ENCODE measurements at regions not wholly inside any gene's neighbourhood (a gene's known extent, or its start where the extent isn't known, plus 50 kb on each side); places are given as distances from the start of the nearest gene placed in this dataset.

DNA sequence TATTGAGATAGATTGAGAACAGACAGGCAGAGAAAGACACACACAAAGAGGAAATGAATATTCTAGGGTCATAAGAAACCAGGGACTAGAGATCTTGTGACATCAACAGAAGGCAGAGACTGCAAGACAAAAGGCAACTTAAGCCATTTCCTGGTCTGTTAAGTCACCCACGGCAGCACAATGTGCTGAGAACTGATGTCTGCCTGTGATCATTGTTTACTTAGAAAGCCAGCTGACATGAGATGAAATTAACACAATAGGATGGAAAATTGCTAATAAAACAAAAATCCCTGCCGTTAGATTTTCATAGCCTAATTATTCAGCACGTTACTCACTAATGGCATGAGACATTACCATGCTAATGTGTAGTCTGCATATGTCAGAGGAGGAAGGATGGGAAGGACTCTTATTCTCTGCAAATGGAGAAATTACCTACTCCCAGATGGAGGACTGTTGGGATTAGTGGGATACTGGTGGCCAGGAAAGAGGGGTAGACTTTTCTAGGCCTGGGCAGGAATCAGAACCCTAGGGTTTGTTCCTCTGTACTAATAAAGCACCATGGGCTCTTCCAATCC, 191.3 kb upstream of the PODXL start:
- TF ChIP-seq CEBPG (CRISPR knock-in tag; IDR thresholded peaks at IDR 0.05): no peak
- no peak for TF ChIP-seq CEBPG (tag; conservative IDR thresholded peaks at IDR 0.05 in 1 of 2, IDR thresholded peaks at IDR 0.05 in 1 of 2)
- TF ChIP-seq ZBTB1 (CRISPR knock-in tag; IDR thresholded peaks at IDR 0.05; ENCODE audit: borderline replicate concordance, low read depth): no peak
- TF ChIP-seq PYGO2 (tag; IDR thresholded peaks at IDR 0.05): no peak
- TF ChIP-seq, protein P1, sequence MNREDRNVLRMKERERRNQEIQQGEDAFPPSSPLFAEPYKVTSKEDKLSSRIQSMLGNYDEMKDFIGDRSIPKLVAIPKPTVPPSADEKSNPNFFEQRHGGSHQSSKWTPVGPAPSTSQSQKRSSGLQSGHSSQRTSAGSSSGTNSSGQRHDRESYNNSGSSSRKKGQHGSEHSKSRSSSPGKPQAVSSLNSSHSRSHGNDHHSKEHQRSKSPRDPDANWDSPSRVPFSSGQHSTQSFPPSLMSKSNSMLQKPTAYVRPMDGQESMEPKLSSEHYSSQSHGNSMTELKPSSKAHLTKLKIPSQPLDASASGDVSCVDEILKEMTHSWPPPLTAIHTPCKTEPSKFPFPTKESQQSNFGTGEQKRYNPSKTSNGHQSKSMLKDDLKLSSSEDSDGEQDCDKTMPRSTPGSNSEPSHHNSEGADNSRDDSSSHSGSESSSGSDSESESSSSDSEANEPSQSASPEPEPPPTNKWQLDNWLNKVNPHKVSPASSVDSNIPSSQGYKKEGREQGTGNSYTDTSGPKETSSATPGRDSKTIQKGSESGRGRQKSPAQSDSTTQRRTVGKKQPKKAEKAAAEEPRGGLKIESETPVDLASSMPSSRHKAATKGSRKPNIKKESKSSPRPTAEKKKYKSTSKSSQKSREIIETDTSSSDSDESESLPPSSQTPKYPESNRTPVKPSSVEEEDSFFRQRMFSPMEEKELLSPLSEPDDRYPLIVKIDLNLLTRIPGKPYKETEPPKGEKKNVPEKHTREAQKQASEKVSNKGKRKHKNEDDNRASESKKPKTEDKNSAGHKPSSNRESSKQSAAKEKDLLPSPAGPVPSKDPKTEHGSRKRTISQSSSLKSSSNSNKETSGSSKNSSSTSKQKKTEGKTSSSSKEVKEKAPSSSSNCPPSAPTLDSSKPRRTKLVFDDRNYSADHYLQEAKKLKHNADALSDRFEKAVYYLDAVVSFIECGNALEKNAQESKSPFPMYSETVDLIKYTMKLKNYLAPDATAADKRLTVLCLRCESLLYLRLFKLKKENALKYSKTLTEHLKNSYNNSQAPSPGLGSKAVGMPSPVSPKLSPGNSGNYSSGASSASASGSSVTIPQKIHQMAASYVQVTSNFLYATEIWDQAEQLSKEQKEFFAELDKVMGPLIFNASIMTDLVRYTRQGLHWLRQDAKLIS (CRISPR knock-in tag; IDR thresholded peaks at IDR 0.05): no peak
- no peak for TF ChIP-seq CHD1 (IDR thresholded peaks at IDR 0.05; ENCODE audit: low read length)
- TF ChIP-seq EHMT2 (IDR thresholded peaks at IDR 0.05): no peak
- TF ChIP-seq, protein P2, sequence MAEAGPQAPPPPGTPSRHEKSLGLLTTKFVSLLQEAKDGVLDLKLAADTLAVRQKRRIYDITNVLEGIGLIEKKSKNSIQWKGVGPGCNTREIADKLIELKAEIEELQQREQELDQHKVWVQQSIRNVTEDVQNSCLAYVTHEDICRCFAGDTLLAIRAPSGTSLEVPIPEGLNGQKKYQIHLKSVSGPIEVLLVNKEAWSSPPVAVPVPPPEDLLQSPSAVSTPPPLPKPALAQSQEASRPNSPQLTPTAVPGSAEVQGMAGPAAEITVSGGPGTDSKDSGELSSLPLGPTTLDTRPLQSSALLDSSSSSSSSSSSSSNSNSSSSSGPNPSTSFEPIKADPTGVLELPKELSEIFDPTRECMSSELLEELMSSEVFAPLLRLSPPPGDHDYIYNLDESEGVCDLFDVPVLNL (CRISPR knock-in tag; IDR thresholded peaks at IDR 0.05; ENCODE audit: low read depth): no peak
- no peak for TF ChIP-seq ZNF561 (CRISPR knock-in tag; conservative IDR thresholded peaks at IDR 0.05)
- TF ChIP-seq, protein P3, sequence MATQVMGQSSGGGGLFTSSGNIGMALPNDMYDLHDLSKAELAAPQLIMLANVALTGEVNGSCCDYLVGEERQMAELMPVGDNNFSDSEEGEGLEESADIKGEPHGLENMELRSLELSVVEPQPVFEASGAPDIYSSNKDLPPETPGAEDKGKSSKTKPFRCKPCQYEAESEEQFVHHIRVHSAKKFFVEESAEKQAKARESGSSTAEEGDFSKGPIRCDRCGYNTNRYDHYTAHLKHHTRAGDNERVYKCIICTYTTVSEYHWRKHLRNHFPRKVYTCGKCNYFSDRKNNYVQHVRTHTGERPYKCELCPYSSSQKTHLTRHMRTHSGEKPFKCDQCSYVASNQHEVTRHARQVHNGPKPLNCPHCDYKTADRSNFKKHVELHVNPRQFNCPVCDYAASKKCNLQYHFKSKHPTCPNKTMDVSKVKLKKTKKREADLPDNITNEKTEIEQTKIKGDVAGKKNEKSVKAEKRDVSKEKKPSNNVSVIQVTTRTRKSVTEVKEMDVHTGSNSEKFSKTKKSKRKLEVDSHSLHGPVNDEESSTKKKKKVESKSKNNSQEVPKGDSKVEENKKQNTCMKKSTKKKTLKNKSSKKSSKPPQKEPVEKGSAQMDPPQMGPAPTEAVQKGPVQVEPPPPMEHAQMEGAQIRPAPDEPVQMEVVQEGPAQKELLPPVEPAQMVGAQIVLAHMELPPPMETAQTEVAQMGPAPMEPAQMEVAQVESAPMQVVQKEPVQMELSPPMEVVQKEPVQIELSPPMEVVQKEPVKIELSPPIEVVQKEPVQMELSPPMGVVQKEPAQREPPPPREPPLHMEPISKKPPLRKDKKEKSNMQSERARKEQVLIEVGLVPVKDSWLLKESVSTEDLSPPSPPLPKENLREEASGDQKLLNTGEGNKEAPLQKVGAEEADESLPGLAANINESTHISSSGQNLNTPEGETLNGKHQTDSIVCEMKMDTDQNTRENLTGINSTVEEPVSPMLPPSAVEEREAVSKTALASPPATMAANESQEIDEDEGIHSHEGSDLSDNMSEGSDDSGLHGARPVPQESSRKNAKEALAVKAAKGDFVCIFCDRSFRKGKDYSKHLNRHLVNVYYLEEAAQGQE (IDR thresholded peaks at IDR 0.05; ENCODE audit: borderline replicate concordance): no peak
- TF ChIP-seq, protein P3 (CRISPR knock-in tag; IDR thresholded peaks at IDR 0.05; ENCODE audit: low read depth): no peak
- no peak for TF ChIP-seq NR1H2 (CRISPR knock-in tag; IDR thresholded peaks at IDR 0.05)
- TF ChIP-seq ZNF766 (CRISPR knock-in tag; conservative IDR thresholded peaks at IDR 0.05): no peak
- TF ChIP-seq, protein P4, sequence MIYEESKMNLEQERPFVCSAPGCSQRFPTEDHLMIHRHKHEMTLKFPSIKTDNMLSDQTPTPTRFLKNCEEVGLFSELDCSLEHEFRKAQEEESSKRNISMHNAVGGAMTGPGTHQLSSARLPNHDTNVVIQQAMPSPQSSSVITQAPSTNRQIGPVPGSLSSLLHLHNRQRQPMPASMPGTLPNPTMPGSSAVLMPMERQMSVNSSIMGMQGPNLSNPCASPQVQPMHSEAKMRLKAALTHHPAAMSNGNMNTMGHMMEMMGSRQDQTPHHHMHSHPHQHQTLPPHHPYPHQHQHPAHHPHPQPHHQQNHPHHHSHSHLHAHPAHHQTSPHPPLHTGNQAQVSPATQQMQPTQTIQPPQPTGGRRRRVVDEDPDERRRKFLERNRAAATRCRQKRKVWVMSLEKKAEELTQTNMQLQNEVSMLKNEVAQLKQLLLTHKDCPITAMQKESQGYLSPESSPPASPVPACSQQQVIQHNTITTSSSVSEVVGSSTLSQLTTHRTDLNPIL (CRISPR knock-in tag; IDR thresholded peaks at IDR 0.05): no peak
